Endothelial cell of umbilical vein (primary cell): ENCODE measurements at regions not wholly inside any gene's neighbourhood (a gene's known extent, or its start where the extent isn't known, plus 50 kb on each side); places are given as distances from the start of the nearest gene placed in this dataset.

Experiments used
- BruUV-seq: library from RNA; stranded (reverse); fragments of 400-500 nt; replicated peaks from 2 replicates; lab custom pipeline; 2021; lab: Mats Ljungman, UMichigan
- CTCF ChIA-PET: fragments of 300-600, 350-600 bp; sonication (Branson Sonifier 250); formaldehyde crosslinking; loops from one replicate; lab custom pipeline; 2021; ENCODE audit warnings: antibody characterized with exemption, inconsistent platforms; lab: Charles Lee
- POLR2A ChIA-PET: fragments of 300-600, 350-600 bp; sonication (Branson Sonifier 250); formaldehyde crosslinking; loops from one replicate; lab custom pipeline; 2021; ENCODE audit warnings: antibody characterized with exemption, inconsistent platforms; lab: Charles Lee
- DNase-seq: peaks from one replicate; pipeline ENCODE4 v3.0.0-alpha.2; 2011; ENCODE audit warnings: low read depth, low spot score
- FAIRE-seq: peaks from 2 replicates; lab custom pipeline; 2011; peaks lifted over from hg19 to GRCh38; lab: Jason Lieb, UNC
- H2AFZ ChIP-seq: 2 replicates; pipeline ENCODE4 v1.6.0; 2012; ENCODE audit warnings: low read depth, low read length, control low read depth, inconsistent platforms
- H3K27ac ChIP-seq: 2 replicates; pipeline ENCODE4 v1.5.1; 2011; ENCODE audit warnings: low read depth, mild to moderate bottlenecking, control low read depth, low read length, moderate library complexity; ENCODE audit not compliant: insufficient read depth
- H3K27me3 ChIP-seq, 2 experiments: 2 replicates each; pipeline versions ENCODE4 v1.6.0 to v1.6.1; 2011; ENCODE audit warnings: low read length in 2 of 2, mixed read lengths in 1 of 2; ENCODE audit not compliant: control insufficient read depth in 2 of 2, insufficient read depth in 2 of 2
- H3K36me3 ChIP-seq, 2 experiments: 2 replicates in 1 of 2; 3 replicates in 1 of 2; pipeline ENCODE4 v1.5.1; 2011; ENCODE audit warnings: low read length in 2 of 2, mild to moderate bottlenecking in 1 of 2, moderate library complexity in 1 of 2; ENCODE audit not compliant: control insufficient read depth in 2 of 2, insufficient read depth in 2 of 2; ENCODE audit errors: extremely low read depth in 1 of 2
- H3K4me1 ChIP-seq: 3 replicates; pipeline ENCODE4 v1.5.1; 2011; ENCODE audit warnings: mild to moderate bottlenecking, low read length; ENCODE audit not compliant: control insufficient read depth, insufficient read depth; ENCODE audit errors: extremely low read depth
- H3K4me2 ChIP-seq: 2 replicates; pipeline ENCODE4 v1.6.1; 2011; ENCODE audit warnings: low read length, control low read depth, mixed read lengths; ENCODE audit not compliant: insufficient read depth
- H3K4me3 ChIP-seq, 3 experiments: fragments of 200-600 bp in 1 of 3; sonication (generic), shearing (Covaris generic) in 1 of 3; replicated peaks in 1 of 3; 2 replicates each; pipeline ENCODE4 v1.5.1; 2011 to 2016; ENCODE audit warnings: control low read depth in 3 of 3, low read length in 3 of 3, mild to moderate bottlenecking in 2 of 3, inconsistent platforms in 1 of 3, low read depth in 1 of 3, moderate library complexity in 1 of 3; ENCODE audit not compliant: insufficient read depth in 1 of 3
- H3K79me2 ChIP-seq: 2 replicates; pipeline ENCODE4 v1.6.0; 2012; ENCODE audit warnings: low read length, inconsistent platforms; ENCODE audit not compliant: control insufficient read depth, insufficient read depth
- H3K9ac ChIP-seq: replicated peaks from 2 replicates; pipeline ENCODE3; 2011; ENCODE audit warnings: low read length, control low read depth; ENCODE audit not compliant: insufficient read depth; ENCODE audit errors: extremely low read depth
- H3K9me1 ChIP-seq: replicated peaks from 3 replicates; pipeline ENCODE4 v1.6.0; 2011; ENCODE audit warnings: mild to moderate bottlenecking, low read length; ENCODE audit not compliant: control insufficient read depth, insufficient read depth; ENCODE audit errors: extremely low read depth
- H3K9me3 ChIP-seq: replicated peaks from 2 replicates; pipeline ENCODE4 v1.5.1; 2012; ENCODE audit warnings: low read length, inconsistent platforms; ENCODE audit not compliant: control insufficient read depth, insufficient read depth
- H4K20me1 ChIP-seq: replicated peaks from 2 replicates; pipeline ENCODE3; 2011; ENCODE audit warnings: mild to moderate bottlenecking, low read length; ENCODE audit not compliant: control insufficient read depth, insufficient read depth; ENCODE audit errors: extremely low read depth
- EZH2 ChIP-seq: IDR thresholded peaks from 2 replicates; pipeline ENCODE4 v1.6.1; 2012; ENCODE audit warnings: borderline replicate concordance, low read depth, mild to moderate bottlenecking, moderate library complexity, low read length, inconsistent platforms; ENCODE audit not compliant: severe bottlenecking
- FOS ChIP-seq: IDR thresholded peaks from 2 replicates; pipeline ENCODE4 v1.6.1; 2011; ENCODE audit warnings: mild to moderate bottlenecking, low read length, moderate library complexity, borderline replicate concordance; ENCODE audit not compliant: insufficient read depth
- GATA2 ChIP-seq: IDR thresholded peaks from 2 replicates; pipeline ENCODE4 v1.7.0; 2011; ENCODE audit warnings: low read depth, mild to moderate bottlenecking, moderate library complexity, mixed read lengths, low read length; ENCODE audit not compliant: insufficient read length, insufficient read depth
- JUN ChIP-seq: IDR thresholded peaks from 2 replicates; pipeline ENCODE4 v1.6.1; 2011; ENCODE audit warnings: borderline replicate concordance, low read depth; ENCODE audit not compliant: insufficient read length, insufficient read depth
- MYC ChIP-seq: IDR thresholded peaks from one replicate; pipeline ENCODE4 v1.6.1; 2011; ENCODE audit warnings: mild to moderate bottlenecking, low read depth, low read length
- POLR2A ChIP-seq: IDR thresholded peaks from 2 replicates; pipeline ENCODE4 v1.6.1; 2012; ENCODE audit warnings: low read depth, mild to moderate bottlenecking, control low read depth, low read length
- POLR2AphosphoS5 ChIP-seq: IDR thresholded peaks from 2 replicates; pipeline ENCODE4 v1.6.1; 2012; ENCODE audit warnings: low read depth, mild to moderate bottlenecking, control low read depth, low read length, moderate library complexity; ENCODE audit not compliant: insufficient read depth
- dilution Hi-C: fragments of 300-500 bp; cut with MboI; formaldehyde crosslinking; loops from one replicate; pipeline ENCODE4 v1.15.0; 2019; ENCODE audit warnings: low sequenced_read_pairs; ENCODE audit not compliant: extremely low pct_ligation_motif_present
- intact Hi-C: fragments of 100-400 bp; cut with micrococcal nuclease; formaldehyde crosslinking; loops from one replicate; pipeline ENCODE4 v1.10.0; 2022
- TF ChIP-seq, protein P1 (sequence below), 2 donors: IDR thresholded peaks; 1 replicate in 1 of 2; 2 replicates in 1 of 2; pipeline ENCODE4 v1.5.1; 2011; ENCODE audit warnings: low read length in 2 of 2, mild to moderate bottlenecking in 2 of 2, moderate library complexity in 2 of 2, control low read depth in 1 of 2, inconsistent platforms in 1 of 2, low read depth in 1 of 2; ENCODE audit not compliant: insufficient read depth in 1 of 2; ENCODE audit errors: extremely low read depth in 1 of 2
- TF ChIP-seq, protein P2 (sequence below): IDR thresholded peaks from 2 replicates; pipeline ENCODE4 v1.6.1; 2011; ENCODE audit not compliant: insufficient read depth, insufficient read length

DNA sequence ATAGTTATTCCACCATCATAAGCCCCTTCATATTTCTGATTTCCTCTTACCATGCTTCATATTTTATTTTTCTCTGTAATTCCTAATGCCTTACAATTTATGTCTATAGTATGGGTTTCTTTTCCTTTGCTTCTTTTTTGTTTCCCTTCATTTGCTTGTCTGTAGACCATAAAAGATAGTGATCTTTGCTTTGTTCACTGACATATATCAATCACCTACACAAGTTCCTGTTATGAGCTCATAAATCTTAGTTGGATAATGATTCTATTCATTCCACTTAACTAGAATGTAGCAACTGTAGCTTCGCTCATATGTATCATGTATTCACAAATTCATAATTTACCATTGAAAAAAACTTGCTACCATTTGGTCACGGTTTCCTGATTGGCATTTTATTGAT lies 388.8 kb upstream of the ATXN7L3B start:
- no TSS peak for BruUV-seq
- intact Hi-C loops = no loop called here
- FAIRE-seq = no peak

More for the DNA sequence above, 388.8 kb upstream of the ATXN7L3B start:
- no peaks in the 10 kb centered on the region for H3K27me3 ChIP-seq
- no peak overlapping the region for H3K4me3 ChIP-seq
- no peak for TF ChIP-seq POLR2AphosphoS5
- no peak for TF ChIP-seq MYC
- no peak for TF ChIP-seq EZH2
- no peak for TF ChIP-seq FOS
- TF ChIP-seq GATA2 = no peak
- TF ChIP-seq, protein P1, sequence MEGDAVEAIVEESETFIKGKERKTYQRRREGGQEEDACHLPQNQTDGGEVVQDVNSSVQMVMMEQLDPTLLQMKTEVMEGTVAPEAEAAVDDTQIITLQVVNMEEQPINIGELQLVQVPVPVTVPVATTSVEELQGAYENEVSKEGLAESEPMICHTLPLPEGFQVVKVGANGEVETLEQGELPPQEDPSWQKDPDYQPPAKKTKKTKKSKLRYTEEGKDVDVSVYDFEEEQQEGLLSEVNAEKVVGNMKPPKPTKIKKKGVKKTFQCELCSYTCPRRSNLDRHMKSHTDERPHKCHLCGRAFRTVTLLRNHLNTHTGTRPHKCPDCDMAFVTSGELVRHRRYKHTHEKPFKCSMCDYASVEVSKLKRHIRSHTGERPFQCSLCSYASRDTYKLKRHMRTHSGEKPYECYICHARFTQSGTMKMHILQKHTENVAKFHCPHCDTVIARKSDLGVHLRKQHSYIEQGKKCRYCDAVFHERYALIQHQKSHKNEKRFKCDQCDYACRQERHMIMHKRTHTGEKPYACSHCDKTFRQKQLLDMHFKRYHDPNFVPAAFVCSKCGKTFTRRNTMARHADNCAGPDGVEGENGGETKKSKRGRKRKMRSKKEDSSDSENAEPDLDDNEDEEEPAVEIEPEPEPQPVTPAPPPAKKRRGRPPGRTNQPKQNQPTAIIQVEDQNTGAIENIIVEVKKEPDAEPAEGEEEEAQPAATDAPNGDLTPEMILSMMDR (IDR thresholded peaks at IDR 0.05; ENCODE audit: extremely low read depth in 1 of 2, insufficient read depth in 1 of 2, low read depth in 1 of 2, low read length in 2 of 2) = no peak
- TF ChIP-seq JUN = no peak
- TF ChIP-seq, protein P2, sequence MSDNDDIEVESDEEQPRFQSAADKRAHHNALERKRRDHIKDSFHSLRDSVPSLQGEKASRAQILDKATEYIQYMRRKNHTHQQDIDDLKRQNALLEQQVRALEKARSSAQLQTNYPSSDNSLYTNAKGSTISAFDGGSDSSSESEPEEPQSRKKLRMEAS = no peak
- no peak for TF ChIP-seq POLR2A
- DNase-seq = no peak
- dilution Hi-C loops = no loop called here
- H4K20me1 ChIP-seq = no peaks in the 10 kb centered on the region
- no peaks in the 10 kb centered on the region for H3K79me2 ChIP-seq
- no peak overlapping the region for H2AFZ ChIP-seq
- CTCF ChIA-PET = no interaction called here
- POLR2A ChIA-PET = no interaction called here
- no peaks in the 10 kb centered on the region for H3K4me1 ChIP-seq
- no peaks in the 10 kb centered on the region for H3K9me3 ChIP-seq
- H3K36me3 ChIP-seq = no peaks in the 10 kb centered on the region
- H3K9ac ChIP-seq = no peak overlapping the region
- no peaks in the 10 kb centered on the region for H3K9me1 ChIP-seq
- no peak overlapping the region for H3K27ac ChIP-seq
- no peak overlapping the region for H3K4me2 ChIP-seq
